ENCODE measurements at regions not wholly inside any gene's neighbourhood (a gene's known extent, or its start where the extent isn't known, plus 50 kb on each side); places are given as distances from the start of the nearest gene placed in this dataset.

- H3K4me1 ChIP-seq (ENCODE audit: insufficient read depth): no peaks in the 10 kb centered on the region; the same call in 1 of the 2 replicates
- H3K4me2 ChIP-seq: no peak overlapping the region
- DNase-seq (ENCODE audit: low spot score) (no peak), ATAC-seq (no peak)
- Mint-ChIP-seq H3K36me3 (ENCODE audit: low read depth) (peaks cover 8% of the 10 kb centered on the region), H3K4me1 (no peaks in the 10 kb centered on the region), H3K27ac (no peak overlapping the region), H3K27me3 (ENCODE audit: insufficient read depth, low read depth, poor library complexity) (no peaks in the 10 kb centered on the region), H3K9me3 (peaks cover 10% of the 10 kb centered on the region), H3K4me3 (no peak overlapping the region)
- no peaks in the 10 kb centered on the region for H3K79me2 ChIP-seq (replicated peaks; ENCODE audit: insufficient read depth)
- no peaks in the 10 kb centered on the region for H4K20me1 ChIP-seq (replicated peaks; ENCODE audit: insufficient read depth)
- no peak overlapping the region for H3K4me3 ChIP-seq
- H3F3A ChIP-seq (replicated peaks; ENCODE audit: low read depth): no peaks in the 10 kb centered on the region
- H3K27me3 ChIP-seq (ENCODE audit: insufficient read depth): no peaks in the 10 kb centered on the region
- no peaks in the 10 kb centered on the region for H3K9me2 ChIP-seq (ENCODE audit: insufficient read depth)
- no peak overlapping the region for H2AFZ ChIP-seq
- TF ChIP-seq NANOG (IDR thresholded peaks at IDR 0.05; ENCODE audit: borderline replicate concordance) (no peak), STAT1 (IDR thresholded peaks at IDR 0.05; ENCODE audit: unreplicated experiment) (no peak), JUNB (IDR thresholded peaks at IDR 0.05; ENCODE audit: unreplicated experiment) (no peak), ZNF114 (CRISPR knock-in tag; IDR thresholded peaks at IDR 0.05) (no peak), CREB1 (CRISPR knock-in tag; IDR thresholded peaks at IDR 0.05; ENCODE audit: low read depth) (no peak), ZNF462 (CRISPR knock-in tag; IDR thresholded peaks at IDR 0.05) (no peak), POLR2AphosphoS5 (IDR thresholded peaks at IDR 0.05; ENCODE audit: low read depth) (no peak), CTCF (conservative IDR thresholded peaks at IDR 0.05; ENCODE audit: low read depth in 2 of 2) (no peak), ETS1 (IDR thresholded peaks at IDR 0.05) (no peak), ZNF331 (CRISPR knock-in tag; IDR thresholded peaks at IDR 0.05; ENCODE audit: low read depth) (no peak), REST (IDR thresholded peaks at IDR 0.05; ENCODE audit: unreplicated experiment) (no peak)
- H3K27ac ChIP-seq (ENCODE audit: low read depth): no peak overlapping the region
- H3K36me3 ChIP-seq (ENCODE audit: insufficient read depth): no peaks in the 10 kb centered on the region; the same call in 1 of the 2 replicates
These were observed 153.7 kb upstream of the PLAAT1 start for GRCh38 chr3:193087336-193087735.
